Calu3 (cell line): ENCODE measurements at regions not wholly inside any gene's neighbourhood (a gene's known extent, or its start where the extent isn't known, plus 50 kb on each side); places are given as distances from the start of the nearest gene placed in this dataset.

Experiments used
- BruUV-seq: library from RNA; stranded (reverse); fragments of 400-500 nt; replicated peaks from 2 replicates; lab custom pipeline; 2021; lab: Mats Ljungman, UMichigan
- CTCF ChIA-PET: fragments of 300-600 bp; sonication (Branson Sonifier 250); formaldehyde crosslinking; loops from one replicate; lab custom pipeline; 2022; ENCODE audit warnings: antibody characterized with exemption; lab: Charles Lee
- DNase-seq: peaks from one replicate; pipeline ENCODE4 v3.0.0; 2022
- H3K27ac Mint-ChIP-seq: one replicate; pipeline ENCODE4 v1.8.0; 2022; ENCODE audit warnings: mixed read lengths; ENCODE audit not compliant: unreplicated experiment
- H3K27me3 Mint-ChIP-seq: one replicate; pipeline ENCODE4 v1.8.0; 2022; ENCODE audit warnings: mixed read lengths; ENCODE audit not compliant: unreplicated experiment
- H3K36me3 Mint-ChIP-seq: one replicate; pipeline ENCODE4 v1.8.0; 2022; ENCODE audit warnings: mild to moderate bottlenecking, moderate library complexity, mixed read lengths; ENCODE audit not compliant: insufficient read depth, unreplicated experiment
- H3K4me1 Mint-ChIP-seq: one replicate; pipeline ENCODE4 v1.8.0; 2022; ENCODE audit warnings: mild to moderate bottlenecking, low read depth, mixed read lengths; ENCODE audit not compliant: unreplicated experiment
- H3K4me3 Mint-ChIP-seq: one replicate; pipeline ENCODE4 v1.8.0; 2022; ENCODE audit warnings: mild to moderate bottlenecking, low read depth, moderate library complexity, mixed read lengths; ENCODE audit not compliant: unreplicated experiment
- H3K9me3 Mint-ChIP-seq: one replicate; pipeline ENCODE4 v1.8.0; 2022; ENCODE audit warnings: low read depth, mixed read lengths; ENCODE audit not compliant: unreplicated experiment
- CTCF ChIP-seq: fragments of 200-600 bp; IDR thresholded peaks from one replicate; pipeline ENCODE4 v1.8.0; 2022; ENCODE audit warnings: antibody characterized with exemption; ENCODE audit not compliant: unreplicated experiment
- intact Hi-C: fragments of 100-400 bp; cut with micrococcal nuclease; formaldehyde crosslinking; loops from one replicate; pipeline ENCODE4 v1.10.0; 2022; ENCODE audit not compliant: unreplicated experiment

- Mint-ChIP-seq H3K27me3 (no peaks in the 10 kb centered on the region), H3K27ac (no peak overlapping the region), H3K4me1 (no peaks in the 10 kb centered on the region), H3K4me3 (no peak overlapping the region), H3K36me3 (no peaks in the 10 kb centered on the region), H3K9me3 (peaks cover 12% of the 10 kb centered on the region)
- TF ChIP-seq CTCF = no peak
- no TSS peak for BruUV-seq
- intact Hi-C loops = no loop called here
- CTCF ChIA-PET = no interaction called here
- no peak for DNase-seq
Observed at GRCh38 chr1:164233149-164233548, 325.8 kb upstream of the PBX1 start.

GRCh38 chr1:164240081-164240480, 318.9 kb upstream of the PBX1 start:
- Mint-ChIP-seq H3K4me3 (no peak overlapping the region), H3K4me1 (no peaks in the 10 kb centered on the region), H3K27me3 (no peaks in the 10 kb centered on the region), H3K27ac (no peak overlapping the region), H3K36me3 (no peaks in the 10 kb centered on the region), H3K9me3 (peaks cover 9% of the 10 kb centered on the region)
- DNase-seq = peak; percentile 6
- CTCF ChIA-PET = no interaction called here
- intact Hi-C loops = loop anchor here (5.0 kb wide), 1 partner anchor 377 kb away; no protein-coding TSS in a partner anchor
- no peak for TF ChIP-seq CTCF
- no TSS peak for BruUV-seq

- TF ChIP-seq CTCF = no peak
- peaks cover 15% of the 10 kb centered on the region for H3K9me3 Mint-ChIP-seq
- H3K4me1 Mint-ChIP-seq = no peaks in the 10 kb centered on the region
- no peak overlapping the region for H3K4me3 Mint-ChIP-seq
- DNase-seq = no peak
- no TSS peak for BruUV-seq
- H3K36me3 Mint-ChIP-seq = no peaks in the 10 kb centered on the region
- no peak overlapping the region for H3K27ac Mint-ChIP-seq
- intact Hi-C loops = no loop called here
- H3K27me3 Mint-ChIP-seq = no peaks in the 10 kb centered on the region
- CTCF ChIA-PET = no interaction called here
Observed at GRCh38 chr1:164250365-164250764, 308.6 kb upstream of the PBX1 start.

GRCh38 chr1:164256456-164256855, 302.5 kb upstream of the PBX1 start:
- Mint-ChIP-seq H3K9me3 (peaks cover 23% of the 10 kb centered on the region), H3K4me3 (no peak overlapping the region), H3K27ac (no peak overlapping the region), H3K4me1 (no peaks in the 10 kb centered on the region), H3K27me3 (no peaks in the 10 kb centered on the region), H3K36me3 (no peaks in the 10 kb centered on the region)
- CTCF ChIA-PET = no interaction called here
- no peak for DNase-seq
- TF ChIP-seq CTCF = no peak
- intact Hi-C loops = no loop called here
- no TSS peak for BruUV-seq
